ENCODE measurements at regions not wholly inside any gene's neighbourhood (a gene's known extent, or its start where the extent isn't known, plus 50 kb on each side); places are given as distances from the start of the nearest gene placed in this dataset.

DNA sequence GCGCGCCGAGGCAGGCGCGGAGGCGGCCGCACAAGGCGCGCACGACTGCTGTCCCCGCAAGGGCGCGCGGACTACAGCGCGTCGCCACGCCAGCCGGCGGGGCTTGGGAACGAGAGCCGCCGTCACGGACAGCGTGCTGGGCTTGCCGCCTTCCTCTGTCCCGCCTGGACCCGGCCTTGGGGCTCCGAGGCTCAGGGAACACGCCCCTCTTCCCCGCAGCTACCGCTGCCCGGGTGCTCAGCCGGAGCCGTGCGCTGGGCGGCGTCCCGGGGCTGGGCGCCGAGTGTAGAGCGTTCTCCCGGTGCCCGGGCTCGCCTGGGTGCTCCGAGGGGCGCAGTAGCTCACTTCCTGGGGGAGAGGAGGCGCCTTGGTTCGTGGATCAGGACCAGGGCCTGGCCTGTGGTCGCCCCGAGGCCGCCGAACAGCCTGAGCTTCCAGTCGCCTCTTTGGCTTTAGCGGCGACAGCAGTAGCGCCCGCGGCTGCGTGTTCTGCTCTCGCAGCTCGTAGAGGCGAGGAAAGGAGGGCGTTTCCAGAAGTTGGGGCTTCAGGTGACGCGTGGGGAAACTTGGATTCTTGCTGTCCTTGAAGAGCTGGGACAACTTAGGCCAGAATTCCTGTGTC lies 226.7 kb upstream of the C2CD4B start:
- H3K9me3 ChIP-seq (ENCODE audit: control insufficient read depth, insufficient read depth, low read depth, low read length), result no peaks in the 10 kb centered on the region
- TF ChIP-seq, protein P1, sequence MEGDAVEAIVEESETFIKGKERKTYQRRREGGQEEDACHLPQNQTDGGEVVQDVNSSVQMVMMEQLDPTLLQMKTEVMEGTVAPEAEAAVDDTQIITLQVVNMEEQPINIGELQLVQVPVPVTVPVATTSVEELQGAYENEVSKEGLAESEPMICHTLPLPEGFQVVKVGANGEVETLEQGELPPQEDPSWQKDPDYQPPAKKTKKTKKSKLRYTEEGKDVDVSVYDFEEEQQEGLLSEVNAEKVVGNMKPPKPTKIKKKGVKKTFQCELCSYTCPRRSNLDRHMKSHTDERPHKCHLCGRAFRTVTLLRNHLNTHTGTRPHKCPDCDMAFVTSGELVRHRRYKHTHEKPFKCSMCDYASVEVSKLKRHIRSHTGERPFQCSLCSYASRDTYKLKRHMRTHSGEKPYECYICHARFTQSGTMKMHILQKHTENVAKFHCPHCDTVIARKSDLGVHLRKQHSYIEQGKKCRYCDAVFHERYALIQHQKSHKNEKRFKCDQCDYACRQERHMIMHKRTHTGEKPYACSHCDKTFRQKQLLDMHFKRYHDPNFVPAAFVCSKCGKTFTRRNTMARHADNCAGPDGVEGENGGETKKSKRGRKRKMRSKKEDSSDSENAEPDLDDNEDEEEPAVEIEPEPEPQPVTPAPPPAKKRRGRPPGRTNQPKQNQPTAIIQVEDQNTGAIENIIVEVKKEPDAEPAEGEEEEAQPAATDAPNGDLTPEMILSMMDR (conservative IDR thresholded peaks at IDR 0.05 in 1 of 2, IDR thresholded peaks at IDR 0.05 in 1 of 2; ENCODE audit: low read depth in 1 of 2, low read length in 2 of 2), result peak; percentile 51 to 54
- TF ChIP-seq EZH2 (IDR thresholded peaks at IDR 0.05; ENCODE audit: low read length, missing control alignments), result no peak
- H2AFZ ChIP-seq (ENCODE audit: low read length), result peak overlapping the region; percentile 89
- H3K4me3 ChIP-seq (replicated peaks in 1 of 4; ENCODE audit: control extremely low read depth in 1 of 4, insufficient read depth in 1 of 4, low read depth in 3 of 4, low read length in 4 of 4), result peak overlapping the region; percentile 82 to 95 (median 87)
- peak overlapping the region; percentile 89 for H3K4me2 ChIP-seq (ENCODE audit: extremely low read depth, insufficient read depth, low read length)
- peak overlapping the region; percentile 80 for H3K27ac ChIP-seq (ENCODE audit: insufficient read depth, low read length)
- peak; percentile 62 to 64 for DNase-seq (ENCODE audit: low read depth in 2 of 2)
- H3K9ac ChIP-seq (ENCODE audit: insufficient read depth, low read length), result peak overlapping the region; percentile 71
- H3K4me1 ChIP-seq (ENCODE audit: control insufficient read depth, extremely low read depth, insufficient read depth, low read length), result peaks cover 10% of the 10 kb centered on the region
- H3K27me3 ChIP-seq (ENCODE audit: control insufficient read depth, insufficient read depth, low read length), result no peaks in the 10 kb centered on the region
- H3K36me3 ChIP-seq (ENCODE audit: control insufficient read depth, insufficient read depth, low read length), result no peaks in the 10 kb centered on the region
- H4K20me1 ChIP-seq (ENCODE audit: control insufficient read depth, extremely low read depth, insufficient read depth, low read length), result no peaks in the 10 kb centered on the region
- peaks cover 22% of the 10 kb centered on the region for H3K79me2 ChIP-seq (ENCODE audit: control insufficient read depth, insufficient read depth, low read length)

DNA sequence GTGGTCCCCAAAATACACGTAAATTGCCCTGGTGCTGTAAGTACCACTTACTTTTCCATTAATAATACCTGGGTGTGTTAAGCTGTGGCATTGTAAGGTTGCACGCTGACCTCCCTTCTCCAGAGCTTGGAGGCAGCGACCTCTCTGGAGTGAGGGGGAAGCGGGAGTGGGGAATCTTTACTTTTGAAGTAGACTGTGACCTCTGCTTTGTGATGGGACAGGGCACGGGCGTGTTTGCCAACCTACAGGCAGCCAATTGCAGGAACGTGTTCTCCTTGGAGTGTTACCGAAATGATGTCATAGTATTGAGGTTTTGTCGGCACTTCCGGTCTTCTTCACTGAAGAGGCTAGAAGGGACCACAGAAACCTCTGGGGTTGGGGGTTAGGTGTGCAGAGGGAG lies 227.3 kb upstream of the C2CD4B start:
- TF ChIP-seq EZH2 (IDR thresholded peaks at IDR 0.05; ENCODE audit: low read length, missing control alignments), result no peak
- TF ChIP-seq, protein P1 (conservative IDR thresholded peaks at IDR 0.05 in 1 of 2, IDR thresholded peaks at IDR 0.05 in 1 of 2; ENCODE audit: low read depth in 1 of 2, low read length in 2 of 2), result peak in 1 of 2 donors; percentile 21
- H3K79me2 ChIP-seq (ENCODE audit: control insufficient read depth, insufficient read depth, low read length), result peaks cover 22% of the 10 kb centered on the region
- peak overlapping the region; percentile 80 for H3K27ac ChIP-seq (ENCODE audit: insufficient read depth, low read length)
- no peaks in the 10 kb centered on the region for H3K9me3 ChIP-seq (ENCODE audit: control insufficient read depth, insufficient read depth, low read depth, low read length)
- DNase-seq (ENCODE audit: low read depth in 2 of 2), result peak; percentile 21 to 75
- peaks cover 10% of the 10 kb centered on the region for H3K4me1 ChIP-seq (ENCODE audit: control insufficient read depth, extremely low read depth, insufficient read depth, low read length)
- H2AFZ ChIP-seq (ENCODE audit: low read length), result peak overlapping the region; percentile 89
- no peaks in the 10 kb centered on the region for H3K36me3 ChIP-seq (ENCODE audit: control insufficient read depth, insufficient read depth, low read length)
- peak overlapping the region; percentile 89 for H3K4me2 ChIP-seq (ENCODE audit: extremely low read depth, insufficient read depth, low read length)
- no peaks in the 10 kb centered on the region for H4K20me1 ChIP-seq (ENCODE audit: control insufficient read depth, extremely low read depth, insufficient read depth, low read length)
- no peak overlapping the region for H3K9ac ChIP-seq (ENCODE audit: insufficient read depth, low read length)
- peak overlapping the region; percentile 82 to 95 (median 87) for H3K4me3 ChIP-seq (replicated peaks in 1 of 4; ENCODE audit: control extremely low read depth in 1 of 4, insufficient read depth in 1 of 4, low read depth in 3 of 4, low read length in 4 of 4)
- H3K27me3 ChIP-seq (ENCODE audit: control insufficient read depth, insufficient read depth, low read length), result no peaks in the 10 kb centered on the region

DNA sequence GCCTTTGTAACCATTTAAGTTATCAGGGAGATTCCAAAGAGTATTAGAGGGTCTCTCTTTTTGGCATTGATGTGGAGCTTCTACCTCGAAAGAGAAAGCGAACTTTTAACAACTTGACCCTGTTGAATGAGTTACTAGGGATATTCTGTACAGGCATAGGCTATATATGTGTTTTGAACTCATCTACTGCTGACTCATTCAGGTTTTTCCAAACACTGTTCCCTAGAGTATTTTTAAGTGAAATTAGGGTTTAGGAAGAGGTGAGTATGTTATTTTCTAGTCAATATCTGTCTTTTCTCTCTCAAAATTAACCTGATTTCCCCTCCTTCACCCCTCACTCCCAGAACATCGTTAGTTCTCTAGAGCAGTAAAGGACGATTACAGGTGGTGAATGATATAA lies 228.1 kb upstream of the C2CD4B start:
- H3K4me1 ChIP-seq (ENCODE audit: control insufficient read depth, extremely low read depth, insufficient read depth, low read length), result peaks cover 10% of the 10 kb centered on the region
- H3K9ac ChIP-seq (ENCODE audit: insufficient read depth, low read length), result no peak overlapping the region
- H4K20me1 ChIP-seq (ENCODE audit: control insufficient read depth, extremely low read depth, insufficient read depth, low read length), result no peaks in the 10 kb centered on the region
- no peak overlapping the region for H3K27ac ChIP-seq (ENCODE audit: insufficient read depth, low read length)
- TF ChIP-seq EZH2 (IDR thresholded peaks at IDR 0.05; ENCODE audit: low read length, missing control alignments), result no peak
- TF ChIP-seq, protein P1 (conservative IDR thresholded peaks at IDR 0.05 in 1 of 2, IDR thresholded peaks at IDR 0.05 in 1 of 2; ENCODE audit: low read depth in 1 of 2, low read length in 2 of 2), result no peak
- H3K36me3 ChIP-seq (ENCODE audit: control insufficient read depth, insufficient read depth, low read length), result no peaks in the 10 kb centered on the region
- peak overlapping the region in 1 of 4 experiments; percentile 95 for H3K4me3 ChIP-seq (replicated peaks in 1 of 4; ENCODE audit: control extremely low read depth in 1 of 4, insufficient read depth in 1 of 4, low read depth in 3 of 4, low read length in 4 of 4)
- H3K79me2 ChIP-seq (ENCODE audit: control insufficient read depth, insufficient read depth, low read length), result peaks cover 22% of the 10 kb centered on the region
- no peaks in the 10 kb centered on the region for H3K9me3 ChIP-seq (ENCODE audit: control insufficient read depth, insufficient read depth, low read depth, low read length)
- H2AFZ ChIP-seq (ENCODE audit: low read length), result no peak overlapping the region
- peak overlapping the region; percentile 89 for H3K4me2 ChIP-seq (ENCODE audit: extremely low read depth, insufficient read depth, low read length)
- H3K27me3 ChIP-seq (ENCODE audit: control insufficient read depth, insufficient read depth, low read length), result no peaks in the 10 kb centered on the region
- peak in 1 of 2 donors; percentile 9 for DNase-seq (ENCODE audit: low read depth in 2 of 2)

All from fibroblast of lung (primary cell).